HG02938 (cell line): ENCODE measurements at regions not wholly inside any gene's neighbourhood (a gene's known extent, or its start where the extent isn't known, plus 50 kb on each side); places are given as distances from the start of the nearest gene placed in this dataset.
"Not testable (repeated sequence)": the region's sequence is repeated elsewhere in the genome, so short reads cannot be mapped to it uniquely, and the experiment has no call there.

Source experiments
- ATAC-seq: cut with Tn5 transposase; IDR thresholded peaks from one replicate; pipeline ENCODE4 v1.9.1; 2021; ENCODE audit warnings: mild to moderate bottlenecking, moderate library complexity; ENCODE audit not compliant: unreplicated experiment

GRCh38 chr3:19825193-19825592, 108.8 kb downstream of the EFHB start:
- ATAC-seq = no peak

- ATAC-seq = no peak
These were observed 111.2 kb downstream of the EFHB start for GRCh38 chr3:19822805-19823204.

- no peak for ATAC-seq
These were observed 117.4 kb downstream of the EFHB start for GRCh38 chr3:19816631-19817030.

- ATAC-seq = no peak
These were observed 118.2 kb downstream of the EFHB start for GRCh38 chr3:19815805-19816204.

GRCh38 chr3:19813743-19814142, 120.3 kb downstream of the EFHB start:
- not testable (repeated sequence) for ATAC-seq

- no peak for ATAC-seq
These were observed 122.3 kb downstream of the EFHB start for GRCh38 chr3:19811689-19812088.

GRCh38 chr3:19808834-19809233, 125.2 kb downstream of the EFHB start:
- ATAC-seq = no peak

- ATAC-seq = no peak
These were observed 134.1 kb downstream of the EFHB start for GRCh38 chr3:19799887-19800286.

- no peak for ATAC-seq
These were observed 134.9 kb downstream of the EFHB start for GRCh38 chr3:19799115-19799514.

GRCh38 chr3:19798324-19798723, 135.7 kb downstream of the EFHB start:
- ATAC-seq = no peak

- ATAC-seq = no peak
These were observed 141.6 kb downstream of the EFHB start for GRCh38 chr3:19792388-19792787.

- no peak for ATAC-seq
These were observed 158.3 kb downstream of the EFHB start for GRCh38 chr3:19775765-19776164.

- ATAC-seq = peak; percentile 69
These were observed 164.3 kb downstream of the EFHB start for GRCh38 chr3:19769694-19770093.

GRCh38 chr3:19765954-19766353, 168.1 kb downstream of the EFHB start:
- no peak for ATAC-seq

- ATAC-seq = no peak
These were observed 176.2 kb downstream of the EFHB start for GRCh38 chr3:19757773-19758172.

- no peak for ATAC-seq
These were observed 184.5 kb downstream of the EFHB start for GRCh38 chr3:19749448-19750017.

- no peak for ATAC-seq
These were observed 185.1 kb downstream of the EFHB start for GRCh38 chr3:19748782-19749447.

GRCh38 chr3:19744047-19744446, 190.0 kb downstream of the EFHB start:
- ATAC-seq = no peak

GRCh38 chr3:19742935-19743334, 191.1 kb downstream of the EFHB start:
- ATAC-seq = no peak

- no peak for ATAC-seq
These were observed 194.5 kb downstream of the EFHB start for GRCh38 chr3:19739504-19739903.

GRCh38 chr3:19738846-19739245, 195.2 kb downstream of the EFHB start:
- ATAC-seq = no peak

GRCh38 chr3:19735111-19735510, 198.9 kb downstream of the EFHB start:
- ATAC-seq = no peak

GRCh38 chr3:19734453-19734852, 199.6 kb downstream of the EFHB start:
- no peak for ATAC-seq
